OCI-M2 (cell line): ENCODE measurements at regions not wholly inside any gene's neighbourhood (a gene's known extent, or its start where the extent isn't known, plus 50 kb on each side); places are given as distances from the start of the nearest gene placed in this dataset.
"Not testable (repeated sequence)": the region's sequence is repeated elsewhere in the genome, so short reads cannot be mapped to it uniquely, and the experiment has no call there.

Source experiments
- DNase-seq: peaks from one replicate; lab custom pipeline; 2025; ENCODE audit not compliant: unreplicated experiment; lab: John Stamatoyannopoulos, UW

DNA sequence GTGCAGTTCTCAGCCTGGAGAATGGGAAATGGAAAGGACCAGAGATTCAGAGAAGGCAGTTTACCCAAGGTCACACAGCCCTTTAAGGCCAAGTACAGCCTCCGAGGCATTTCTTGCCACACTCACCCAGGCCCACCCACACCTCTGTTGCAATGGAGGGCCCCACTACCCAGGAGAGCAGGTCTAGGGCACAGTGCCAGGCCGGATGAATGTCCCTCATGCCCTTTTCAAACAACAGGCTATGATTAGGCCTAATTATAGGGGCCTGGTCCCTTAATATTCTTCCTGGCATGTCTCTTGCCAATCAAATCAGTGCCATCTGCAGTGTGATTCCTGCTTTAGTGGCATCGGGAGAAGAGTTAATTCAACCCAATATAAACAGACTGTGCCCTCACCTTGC, 195.3 kb downstream of the KLRB1 start:
- DNase-seq, result not testable (repeated sequence)

- DNase-seq, result not testable (repeated sequence)
These were observed 196.0 kb downstream of the KLRB1 start for GRCh38 chr12:9411616-9412268.

DNA sequence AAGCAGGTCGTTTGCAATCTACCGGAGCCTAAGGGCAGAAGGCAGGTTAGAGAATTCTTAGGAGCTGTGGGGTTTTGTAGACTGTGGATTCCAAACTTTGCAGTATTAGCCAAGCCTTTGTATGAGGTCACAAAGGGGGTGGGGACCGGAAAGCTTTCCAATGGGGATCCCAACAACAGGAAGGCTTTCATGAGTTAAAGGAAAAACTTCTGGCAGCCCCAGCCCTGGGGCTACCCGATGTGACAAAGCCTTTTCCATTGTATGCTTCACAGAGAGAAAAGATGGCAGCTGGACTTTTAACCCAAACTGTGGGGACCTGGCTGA, 199.2 kb upstream of the PZP start:
- DNase-seq, result not testable (repeated sequence)

DNA sequence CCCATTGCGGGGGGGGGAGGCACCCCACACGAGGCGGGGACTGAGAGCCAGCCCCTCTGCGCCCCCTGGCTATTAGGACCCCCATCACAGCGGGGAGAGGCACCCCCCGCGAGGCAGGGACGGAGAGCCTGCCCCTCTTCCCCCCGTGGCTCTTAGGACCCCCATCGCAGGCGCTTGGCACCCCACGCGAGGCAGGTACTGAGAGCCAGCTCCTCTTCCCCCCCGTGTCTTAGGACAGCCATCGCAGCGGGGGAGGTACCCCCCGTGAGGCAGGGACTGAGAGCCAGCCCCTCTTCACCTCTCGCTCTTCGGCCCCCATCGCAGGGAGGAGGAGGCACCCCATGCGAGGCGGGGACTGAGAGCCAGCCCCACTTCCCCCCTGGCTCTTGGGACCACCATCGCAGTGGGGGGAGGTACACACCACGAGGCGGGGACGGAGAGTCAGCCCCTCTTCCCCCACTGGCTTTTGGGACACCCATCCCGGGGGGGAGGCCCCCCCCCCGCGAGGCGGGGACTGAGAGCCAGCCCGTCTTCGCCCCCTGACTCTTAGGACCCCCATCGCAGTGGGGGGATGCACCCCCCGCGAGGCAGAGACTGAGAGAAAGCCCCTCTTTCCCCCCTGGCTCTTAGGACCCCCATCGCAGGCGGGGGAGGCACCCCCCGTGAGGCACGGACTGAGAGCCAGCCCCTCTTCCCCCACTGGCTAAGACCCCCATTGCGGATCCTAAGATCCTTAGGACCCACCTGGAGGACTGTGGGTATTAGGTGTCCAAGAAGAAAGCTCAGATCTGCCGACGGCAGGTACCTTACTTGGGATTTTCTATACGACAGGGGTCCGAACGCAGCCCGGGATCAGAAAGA, 198.6 kb upstream of the PZP start:
- no peak for DNase-seq

DNA sequence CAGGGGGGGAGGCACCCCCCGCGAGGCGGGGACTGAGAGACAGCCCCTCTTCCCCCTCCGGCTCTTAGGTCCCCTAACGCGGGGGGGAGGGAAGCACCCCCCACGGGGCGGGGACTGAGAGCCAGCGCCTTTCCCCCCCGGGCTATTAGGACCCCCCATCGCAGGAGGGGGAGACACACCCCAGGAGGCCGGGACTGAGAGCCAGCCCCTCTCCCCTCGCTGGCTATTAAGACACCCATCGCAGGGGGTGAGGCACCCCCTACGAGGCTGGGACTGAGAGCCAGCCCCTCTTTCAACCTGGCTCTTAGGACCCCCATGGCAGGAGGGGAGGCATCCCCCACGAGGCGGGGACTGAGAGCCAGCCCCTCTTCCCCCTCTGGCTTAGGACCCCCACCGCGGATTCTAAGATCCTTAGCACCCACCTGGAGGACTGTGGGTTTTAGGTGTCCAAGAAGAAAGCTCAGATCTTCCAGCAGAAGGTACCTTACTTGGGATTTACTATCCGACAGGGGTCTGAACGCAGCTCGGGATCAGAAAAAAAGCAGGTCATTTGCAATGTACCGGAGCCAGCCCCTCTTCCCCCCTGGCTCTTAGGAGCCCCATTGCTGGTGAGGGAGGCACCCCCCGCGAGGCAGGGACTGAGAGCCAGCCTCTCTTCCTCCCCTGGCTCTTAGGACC, 197.8 kb upstream of the PZP start:
- no peak for DNase-seq

GRCh38 chr12:9404469-9405260, 196.5 kb upstream of the PZP start:
- DNase-seq, result no peak

GRCh38 chr12:9404031-9404430, 195.8 kb upstream of the PZP start:
- no peak for DNase-seq

GRCh38 chr12:9402432-9403040, 194.3 kb upstream of the PZP start:
- not testable (repeated sequence) for DNase-seq

DNA sequence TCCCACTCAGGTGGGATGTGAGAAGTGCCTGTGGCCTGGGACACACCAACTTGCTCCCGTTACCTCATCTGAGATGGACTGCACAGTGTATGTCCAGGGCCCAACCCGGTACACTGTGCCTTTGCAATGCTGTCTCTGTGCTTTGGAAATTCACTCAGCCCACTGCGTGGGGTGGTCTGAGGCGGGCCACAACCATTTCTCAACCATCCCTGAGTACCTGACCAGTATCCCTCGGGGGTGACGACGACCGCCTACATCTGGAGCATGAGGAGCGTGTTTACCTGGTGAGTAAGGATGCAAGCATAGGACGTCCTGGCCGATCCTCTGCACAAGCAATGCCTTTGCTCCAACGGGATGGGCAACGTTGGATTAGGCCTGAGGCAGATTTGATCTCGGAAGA, 188.2 kb upstream of the PZP start:
- not testable (repeated sequence) for DNase-seq

- not testable (repeated sequence) for DNase-seq
These were observed 187.0 kb upstream of the PZP start for GRCh38 chr12:9395220-9395619.

GRCh38 chr12:9392842-9393241, 184.6 kb upstream of the PZP start:
- no peak for DNase-seq

DNA sequence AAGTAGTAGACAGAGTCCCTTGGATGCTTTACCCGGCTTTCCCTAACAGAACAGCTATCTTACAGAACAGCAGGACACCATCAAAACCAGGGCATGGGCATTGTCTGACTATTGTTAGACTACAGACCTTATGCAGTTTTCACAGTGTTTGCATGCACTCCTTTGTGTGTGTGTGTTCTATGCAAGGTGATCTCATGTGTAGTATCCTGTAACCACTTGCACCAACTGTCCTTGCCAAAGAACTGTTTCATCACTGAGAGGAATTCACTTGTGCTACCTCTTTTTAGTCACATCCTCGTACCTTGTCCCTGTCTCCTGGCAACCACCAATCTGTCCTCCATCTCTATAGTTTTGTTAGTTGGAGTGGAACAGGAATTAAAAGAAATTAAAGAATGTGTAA, 183.6 kb upstream of the PZP start:
- DNase-seq, result no peak

- no peak for DNase-seq
These were observed 182.6 kb upstream of the PZP start for GRCh38 chr12:9390761-9391160.

DNA sequence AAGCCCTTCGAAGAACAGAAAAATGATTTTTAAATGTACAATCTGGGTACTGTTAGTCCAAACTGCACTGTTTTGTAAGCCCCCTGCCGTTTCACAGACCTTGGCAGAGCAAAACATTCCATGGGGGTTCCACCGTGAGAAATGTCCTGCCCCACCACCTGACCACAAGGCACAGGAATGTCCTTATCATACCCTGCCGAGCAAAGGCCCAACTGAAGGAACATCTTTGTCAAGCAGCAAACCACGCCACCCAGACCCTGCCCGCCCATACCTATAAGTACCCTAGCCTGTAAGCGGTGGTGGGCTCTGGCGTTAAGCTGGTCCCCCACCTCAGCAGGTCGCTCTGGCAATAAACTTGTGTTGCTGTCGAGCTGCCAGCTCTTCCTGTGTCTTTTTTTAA, 181.6 kb upstream of the PZP start:
- no peak for DNase-seq

GRCh38 chr12:9388379-9388778, 180.2 kb upstream of the PZP start:
- DNase-seq, result no peak

DNA sequence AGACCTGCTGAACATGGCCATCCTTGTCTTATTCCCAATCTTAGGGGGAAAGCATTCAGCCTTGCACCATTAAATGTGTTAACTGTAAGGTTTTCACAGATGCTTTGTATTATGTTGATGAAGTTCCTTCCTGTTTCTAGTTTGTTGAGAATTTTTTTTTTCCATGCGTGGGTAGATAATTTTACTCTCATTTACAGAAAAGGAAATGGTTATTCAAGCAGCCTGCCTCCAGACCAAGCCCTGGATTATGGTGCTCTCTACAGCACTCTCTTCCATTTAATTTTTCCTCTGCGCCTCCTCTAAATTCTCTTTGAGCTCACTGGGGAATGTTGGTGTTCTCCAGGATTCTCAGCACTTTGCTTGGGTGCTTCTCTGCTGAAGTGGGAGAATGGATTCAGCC, 179.3 kb upstream of the PZP start:
- DNase-seq, result no peak

DNA sequence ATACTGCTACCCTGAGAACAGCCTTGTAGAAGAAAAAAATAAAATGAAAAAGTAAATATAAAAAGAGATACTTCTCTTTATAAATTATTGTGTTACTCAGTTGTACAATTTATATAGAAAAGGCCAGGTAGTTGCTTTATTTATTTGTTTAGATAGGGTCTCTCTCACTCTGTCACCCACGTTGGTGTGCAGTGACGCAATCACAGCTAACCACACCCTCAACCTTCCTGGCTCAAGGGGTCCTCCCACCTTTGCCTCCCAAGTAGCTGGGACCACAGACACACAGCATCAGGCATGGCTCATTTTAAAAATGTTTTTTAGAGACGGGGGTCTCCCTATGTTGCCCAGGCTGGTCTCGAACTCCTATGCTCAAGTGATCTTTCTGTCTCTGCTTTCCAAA, 175.4 kb upstream of the PZP start:
- DNase-seq, result no peak

DNA sequence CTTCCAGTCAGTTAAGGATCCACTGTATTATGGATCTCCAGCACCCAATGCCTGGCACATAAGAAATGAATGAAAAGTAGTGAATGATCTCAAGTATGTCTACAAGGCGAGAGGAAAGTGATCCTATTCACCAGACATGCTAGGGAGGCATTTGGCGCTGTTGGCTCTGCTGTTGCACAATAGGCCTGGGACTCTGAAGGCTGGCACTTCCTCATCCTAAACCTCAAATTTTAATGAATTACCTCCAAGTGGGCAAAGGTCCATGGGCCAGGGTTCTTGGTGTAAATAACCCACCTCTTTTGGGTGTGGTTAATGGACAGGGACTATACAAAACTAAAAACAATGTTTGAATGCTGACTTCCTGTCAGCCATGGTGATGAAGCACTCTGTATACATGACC, 173.4 kb upstream of the PZP start:
- DNase-seq, result no peak

DNA sequence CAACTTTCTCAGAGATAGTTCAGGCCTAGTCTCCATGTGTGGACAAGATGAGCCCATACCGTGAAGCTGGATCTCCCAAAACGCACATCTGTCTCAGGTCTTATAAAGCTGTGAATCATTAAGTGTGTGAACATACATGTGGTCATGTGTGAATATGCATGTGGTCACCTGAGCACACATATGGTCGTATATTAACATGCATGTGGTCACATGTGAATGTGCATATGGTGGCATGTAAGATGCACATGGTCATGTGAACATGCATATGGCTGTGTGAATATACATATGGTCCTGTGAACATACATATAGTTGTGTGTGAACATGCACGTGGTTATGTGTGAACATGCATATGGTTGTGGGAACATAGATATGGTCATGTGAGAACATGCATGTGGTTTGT, 172.5 kb upstream of the PZP start:
- no peak for DNase-seq

GRCh38 chr12:9379023-9379742, 171.0 kb upstream of the PZP start:
- no peak for DNase-seq
